Right lobe of liver (tissue), 6 donors: ENCODE measurements at regions not wholly inside any gene's neighbourhood (a gene's known extent, or its start where the extent isn't known, plus 50 kb on each side); places are given as distances from the start of the nearest gene placed in this dataset.
A peak's percentile ranks its signal among the peaks of the same experiment; 100 is the strongest.

Experiments
- ATAC-seq, 4 donors: fragments of 200-7000 bp; cut with Tn5 transposase; one replicate each; pipeline ENCODE4 v1.9.1; 2020; ENCODE audit warnings: mild to moderate bottlenecking in 4 of 4, moderate library complexity in 4 of 4
- DNase-seq, 3 donors: peaks; one replicate each; pipeline ENCODE4 v3.0.0-alpha.2; 2020
- H3K27ac ChIP-seq, 3 donors: fragments of 200-600 bp; one replicate each; pipeline ENCODE4 v1.8.0; 2022
- H3K27me3 ChIP-seq, 2 donors: fragments of 200-600 bp; one replicate each; pipeline ENCODE4 v1.8.0; 2022
- H3K36me3 ChIP-seq, 4 donors: fragments of 200-600 bp; sonication (generic) in 1 of 4; one replicate each; pipeline versions ENCODE4 v1.5.1 to v1.8.0; 2017 to 2022; ENCODE audit warnings: control low read depth in 1 of 4
- H3K4me1 ChIP-seq, 4 donors: fragments of 200-600 bp; sonication (generic) in 1 of 4; one replicate each; pipeline versions ENCODE4 v1.5.1 to v1.8.0; 2017 to 2022; ENCODE audit warnings: control low read depth in 1 of 4
- H3K4me3 ChIP-seq, 3 donors: fragments of 200-600 bp; one replicate each; pipeline ENCODE4 v1.8.0; 2022
- H3K9me3 ChIP-seq, 4 donors: fragments of 200-600 bp; sonication (generic) in 1 of 4; one replicate each; pipeline versions ENCODE4 v1.5.1 to v1.8.0; 2017 to 2022; ENCODE audit warnings: control low read depth in 1 of 4
- CTCF ChIP-seq, 4 donors: fragments of 200-600 bp in 3 of 4; fragments of 450-650 bp in 1 of 4; IDR thresholded peaks; one replicate each; pipeline versions ENCODE4 v1.5.1 to v1.8.0; 2016 to 2022; ENCODE audit warnings: antibody characterized with exemption in 4 of 4, mild to moderate bottlenecking in 2 of 4
- POLR2A ChIP-seq: fragments of 450-650 bp; IDR thresholded peaks from one replicate; pipeline ENCODE4 v1.6.1; 2017; ENCODE audit warnings: antibody characterized with exemption, mild to moderate bottlenecking
- WGBS: methylation state at CpG from one replicate; pipeline ENCODE4 v1.1.6; 2018; ENCODE audit warnings: low coverage, low lambda C conversion rate; ENCODE audit not compliant: insufficient coverage; ENCODE audit errors: missing lambda C conversion rate; 5-methylcytosine and 5-hydroxymethylcytosine counted together
- intact Hi-C, 2 donors: fragments of 100-400 bp; cut with DNase I; formaldehyde crosslinking; loops; one replicate each; pipeline versions ENCODE4 v1.11.2 to v1.14.1; 2022
- donor health status: DM: no; HTN: yes; CAD: no.
- donor health status: DM: no; HTN: no; CAD: no.
- donor health status: DM: no; HTN: no; CAD: no.
- donor health status: DM: no; HTN: yes; CAD: no.
- donor health status: DM: no; HTN: yes; CAD: no.

GRCh38 chr15:45759936-45760335 is 125.1 kb downstream of the SQOR start:
- Histone ChIP-seq H3K27ac (no peak overlapping the region), H3K4me3 (no peak overlapping the region), H3K4me1 (no peaks in the 10 kb centered on the region), H3K9me3 (no peaks in the 10 kb centered on the region), H3K27me3 (no peaks in the 10 kb centered on the region), H3K36me3 (no peaks in the 10 kb centered on the region)
- TF ChIP-seq POLR2A, result no peak
- no peak for TF ChIP-seq CTCF (IDR thresholded peaks at IDR 0.05)
- ATAC-seq (no peak), DNase-seq (no peak)
- WGBS, result 44% methylated on average over 3 of the region's 3 CpGs
- intact Hi-C loops, result no loop called here

GRCh38 chr15:45762726-45763125 is 127.9 kb downstream of the SQOR start:
- no peak overlapping the region for H3K4me3 ChIP-seq
- H3K4me1 ChIP-seq, result no peaks in the 10 kb centered on the region
- WGBS, result 6% methylated on average over 1 of the region's 1 CpG
- intact Hi-C loops, result no loop called here
- ATAC-seq, result peak in 2 of 4 donors; percentile 51 to 56
- TF ChIP-seq POLR2A (no peak), CTCF (IDR thresholded peaks at IDR 0.05) (no peak)
- H3K36me3 ChIP-seq, result no peaks in the 10 kb centered on the region
- DNase-seq, result no peak
- H3K9me3 ChIP-seq, result no peaks in the 10 kb centered on the region
- no peaks in the 10 kb centered on the region for H3K27me3 ChIP-seq
- no peak overlapping the region for H3K27ac ChIP-seq

GRCh38 chr15:45763170-45763869 is 128.5 kb downstream of the SQOR start:
- no peak for TF ChIP-seq POLR2A
- no peak for TF ChIP-seq CTCF (IDR thresholded peaks at IDR 0.05)
- intact Hi-C loops, result no loop called here
- no peaks in the 10 kb centered on the region for H3K36me3 ChIP-seq
- no peaks in the 10 kb centered on the region for H3K27me3 ChIP-seq
- H3K4me3 ChIP-seq, result no peak overlapping the region
- DNase-seq (no peak), ATAC-seq (no peak)
- H3K27ac ChIP-seq, result no peak overlapping the region
- no peaks in the 10 kb centered on the region for H3K4me1 ChIP-seq
- 51% methylated on average over 6 of the region's 6 CpGs for WGBS
- H3K9me3 ChIP-seq, result no peaks in the 10 kb centered on the region

GRCh38 chr15:45773149-45773548 is 138.3 kb downstream of the SQOR start:
- H3K36me3 ChIP-seq, result no peaks in the 10 kb centered on the region
- no peak for TF ChIP-seq CTCF (IDR thresholded peaks at IDR 0.05)
- no peak for TF ChIP-seq POLR2A
- DNase-seq (no peak), ATAC-seq (no peak)
- H3K4me3 ChIP-seq, result no peak overlapping the region
- no peaks in the 10 kb centered on the region for H3K4me1 ChIP-seq
- 41% methylated on average over 3 of the region's 3 CpGs for WGBS
- no peaks in the 10 kb centered on the region for H3K9me3 ChIP-seq
- intact Hi-C loops, result no loop called here
- H3K27me3 ChIP-seq, result no peaks in the 10 kb centered on the region
- no peak overlapping the region for H3K27ac ChIP-seq
